EL (cell line): ENCODE measurements at regions not wholly inside any gene's neighbourhood (a gene's known extent, or its start where the extent isn't known, plus 50 kb on each side); places are given as distances from the start of the nearest gene placed in this dataset.

Experiments used
- DNase-seq: peaks from one replicate; pipeline ENCODE4 v3.0.0-alpha.2; 2016

GRCh38 chr5:40413743-40414142 lies 266.0 kb upstream of the PTGER4 start:
- DNase-seq: peak; percentile 71

DNA sequence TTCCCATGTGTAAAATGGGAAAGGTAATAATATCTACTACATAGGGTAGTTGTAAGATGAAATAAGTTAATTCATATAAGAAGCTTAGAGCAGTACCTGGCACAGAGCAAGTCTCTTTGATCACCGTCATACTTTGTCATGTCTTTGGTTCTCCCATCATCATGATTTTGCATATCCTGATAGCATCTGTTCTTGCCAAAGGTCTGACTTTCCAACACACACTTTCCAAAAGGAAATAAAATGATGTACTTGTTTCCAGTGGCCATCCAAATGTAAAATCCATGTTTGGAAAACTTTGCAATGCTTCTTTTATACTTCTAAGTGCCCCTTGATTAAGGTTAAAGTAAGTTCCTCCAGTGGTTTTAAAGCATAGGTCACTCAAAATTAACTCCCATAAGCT lies 266.9 kb upstream of the PTGER4 start:
- DNase-seq: no peak

DNA sequence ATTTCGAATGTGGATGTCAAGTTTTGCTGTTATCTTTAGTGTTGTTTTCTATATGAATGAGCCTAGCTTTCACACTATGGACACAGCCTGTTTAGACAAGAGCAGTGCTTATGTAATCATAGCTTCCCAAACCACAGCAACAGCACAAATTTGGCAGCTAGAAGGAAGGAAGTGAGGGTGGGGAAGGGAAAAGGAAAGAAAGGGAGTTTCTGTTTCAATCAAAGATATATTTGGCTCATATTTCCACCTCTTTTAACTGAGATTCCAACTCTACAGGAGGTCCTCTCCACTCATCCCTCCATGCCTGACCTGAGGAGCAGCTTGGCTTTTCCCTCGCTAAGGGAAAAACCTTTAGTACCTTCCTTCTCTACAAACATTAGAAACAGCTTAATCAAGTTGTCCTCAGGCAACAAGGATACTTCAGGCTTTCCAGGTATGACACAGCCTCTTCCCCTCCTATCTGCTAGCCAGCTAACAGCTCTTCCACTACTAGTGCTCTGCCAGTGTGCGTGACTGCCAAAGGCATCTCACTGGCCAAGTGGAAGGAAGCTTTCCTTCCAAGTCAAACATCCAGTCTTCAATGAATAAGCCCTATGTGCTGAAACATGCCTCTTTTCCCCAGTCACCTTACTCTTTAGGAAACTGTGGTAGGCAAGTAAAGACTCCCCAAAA lies 268.6 kb upstream of the PTGER4 start:
- DNase-seq: peak; percentile 61

DNA sequence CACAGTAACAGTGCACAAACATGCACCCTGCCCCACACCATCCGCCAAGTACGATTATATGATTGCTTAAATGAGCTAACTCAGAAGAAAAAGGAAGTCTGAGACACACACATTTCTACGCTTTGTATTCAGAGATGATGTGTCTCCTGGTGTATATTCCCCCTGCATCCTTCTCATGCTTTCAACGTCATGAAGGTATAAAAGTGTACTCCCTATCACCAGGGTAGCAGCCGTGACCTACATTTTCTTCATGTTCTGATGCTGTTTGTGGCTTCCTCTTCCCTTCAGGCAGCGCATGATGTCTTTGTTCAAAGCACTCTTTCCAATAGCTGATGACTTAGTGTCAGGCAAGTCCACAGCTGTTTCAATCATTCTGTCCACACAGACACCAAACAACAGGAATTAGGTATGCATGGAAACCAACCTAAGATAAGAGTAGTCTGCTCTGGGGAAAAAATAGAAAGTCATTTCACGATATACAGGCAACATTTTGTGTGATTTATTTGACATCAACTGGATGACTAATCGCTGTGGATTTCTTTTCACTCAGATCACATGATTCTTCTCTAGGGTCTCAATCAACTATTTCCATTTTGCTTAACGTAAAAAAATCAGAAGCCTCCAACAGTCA lies 269.4 kb upstream of the PTGER4 start:
- DNase-seq: peak; percentile 62

GRCh38 chr5:40409601-40410000 lies 270.1 kb upstream of the PTGER4 start:
- no peak for DNase-seq

- DNase-seq: no peak
Measured at GRCh38 chr5:40406741-40407211, 272.9 kb upstream of the PTGER4 start.

- DNase-seq: no peak
Measured at GRCh38 chr5:40405996-40406740, 273.5 kb upstream of the PTGER4 start.

GRCh38 chr5:40405230-40405629 lies 274.5 kb upstream of the PTGER4 start:
- peak; percentile 58 for DNase-seq

DNA sequence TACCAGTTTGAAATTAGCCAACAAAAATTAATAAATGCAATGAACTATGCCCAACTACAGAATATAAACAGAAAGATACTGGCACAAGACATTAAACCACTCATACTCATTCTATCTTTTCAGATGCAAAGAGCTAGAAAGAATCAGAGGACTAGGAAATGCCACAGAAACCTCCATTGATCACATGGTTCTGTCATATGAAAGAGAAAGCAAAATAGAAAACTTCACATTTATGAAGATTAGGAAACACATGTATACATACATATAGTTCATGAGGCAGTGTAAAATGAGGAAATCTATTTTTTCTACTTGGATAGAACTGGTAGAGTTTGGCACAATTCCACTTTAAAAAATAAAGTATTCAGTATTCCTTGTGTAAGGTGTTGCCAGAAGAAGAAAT lies 275.1 kb upstream of the PTGER4 start:
- DNase-seq: no peak

- DNase-seq: peak; percentile 89
Measured at GRCh38 chr5:40402007-40402364, 277.7 kb upstream of the PTGER4 start.

DNA sequence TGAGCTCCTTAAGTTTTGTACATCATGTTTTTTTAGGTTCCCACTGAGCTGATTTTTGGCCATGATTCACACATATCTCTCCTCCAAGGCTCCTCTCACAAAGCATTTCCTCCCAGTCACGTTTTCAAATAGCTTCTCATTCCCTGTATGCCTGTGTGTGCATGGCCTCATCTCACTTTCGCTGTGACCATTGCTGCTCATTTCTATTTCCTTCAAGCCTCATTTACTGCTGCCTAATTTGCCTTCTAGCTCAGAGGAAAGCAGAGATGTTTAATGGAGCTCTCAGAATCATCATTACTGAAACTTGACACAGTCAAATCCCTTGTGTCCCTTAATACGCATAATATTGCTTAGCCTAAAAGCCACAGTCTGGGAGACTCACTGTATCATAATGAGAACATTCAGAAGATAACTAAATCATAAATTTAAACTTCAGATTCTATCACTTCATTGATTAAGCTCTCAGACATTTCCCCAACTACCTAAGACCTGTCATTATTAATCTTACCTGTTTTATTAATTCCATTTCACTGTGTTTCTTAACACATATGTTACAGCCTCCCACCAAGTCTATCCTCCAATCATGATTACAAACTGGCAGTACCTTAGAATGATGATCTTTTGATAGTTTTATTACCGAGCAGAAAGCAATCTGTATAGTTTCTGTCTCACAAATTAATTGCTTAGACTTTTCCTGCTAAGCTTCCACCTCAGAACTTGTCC lies 278.3 kb upstream of the PTGER4 start:
- DNase-seq: peak; percentile 67

- DNase-seq: no peak
Measured at GRCh38 chr5:40400245-40400644, 279.5 kb upstream of the PTGER4 start.

- DNase-seq: peak; percentile 67
Measured at GRCh38 chr5:40399349-40399748, 280.4 kb upstream of the PTGER4 start.

DNA sequence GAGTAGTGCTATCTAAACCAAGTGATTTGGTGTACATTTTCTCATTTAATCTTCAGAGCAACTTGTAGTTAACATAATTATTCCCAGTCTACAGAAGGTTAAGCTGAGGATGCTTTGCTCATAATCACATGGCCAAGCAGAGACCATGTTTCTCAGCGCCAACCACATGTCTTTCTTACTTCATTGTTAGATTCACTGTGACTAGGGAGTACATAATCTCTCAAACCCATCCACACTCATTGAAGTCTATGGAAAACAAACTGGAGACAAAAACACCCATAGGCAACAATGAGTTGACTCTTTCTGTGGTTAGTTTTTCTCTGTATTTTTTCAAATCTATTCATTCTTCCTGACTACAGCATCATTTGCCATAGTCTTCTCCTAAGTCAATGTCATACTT lies 281.7 kb upstream of the PTGER4 start:
- no peak for DNase-seq

DNA sequence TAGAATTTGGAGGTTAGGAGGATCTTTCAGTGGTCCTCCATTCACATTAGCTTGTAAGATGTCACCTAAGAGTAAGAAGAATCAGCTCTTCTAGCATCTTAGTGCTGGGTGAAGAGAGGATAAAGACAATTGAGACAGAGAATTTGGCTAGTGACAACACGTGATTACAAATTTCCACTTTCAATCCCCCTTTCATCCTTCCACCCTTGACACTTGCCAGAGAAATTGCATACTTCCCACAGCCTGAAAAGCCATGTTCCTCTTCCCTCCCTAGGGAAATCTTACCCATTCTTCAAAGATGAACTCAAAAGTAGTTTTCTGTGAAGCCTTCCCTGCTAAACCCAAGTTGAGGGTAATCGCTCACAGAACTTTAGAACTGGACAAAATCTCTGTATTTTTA lies 282.6 kb upstream of the PTGER4 start:
- DNase-seq: no peak

GRCh38 chr5:40396317-40396716 lies 283.4 kb upstream of the PTGER4 start:
- DNase-seq: no peak

GRCh38 chr5:40395251-40395650 lies 284.5 kb upstream of the PTGER4 start:
- no peak for DNase-seq

GRCh38 chr5:40394698-40395097 lies 285.0 kb upstream of the PTGER4 start:
- no peak for DNase-seq

DNA sequence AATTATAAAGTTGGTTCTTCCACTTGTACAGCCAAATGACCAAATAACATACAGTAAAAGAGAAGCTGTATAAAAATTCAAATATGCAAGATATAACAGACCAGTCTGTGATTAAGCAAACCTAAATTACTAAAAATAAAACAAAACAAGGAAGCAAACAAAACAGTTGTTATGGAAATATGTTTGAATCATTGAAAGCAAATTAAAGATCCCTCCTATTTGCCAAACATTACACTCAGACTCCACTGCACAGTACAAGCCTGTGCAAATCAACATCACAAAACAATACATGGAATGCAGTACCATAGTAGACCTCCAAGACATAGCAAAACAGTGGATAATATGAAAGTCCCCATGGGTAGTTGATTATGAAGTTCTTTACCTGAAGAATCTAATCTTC lies 288.1 kb upstream of the PTGER4 start:
- no peak for DNase-seq

GRCh38 chr5:40390281-40391149 lies 289.2 kb upstream of the PTGER4 start:
- no peak for DNase-seq

GRCh38 chr5:40389591-40389990 lies 290.1 kb upstream of the PTGER4 start:
- no peak for DNase-seq

DNA sequence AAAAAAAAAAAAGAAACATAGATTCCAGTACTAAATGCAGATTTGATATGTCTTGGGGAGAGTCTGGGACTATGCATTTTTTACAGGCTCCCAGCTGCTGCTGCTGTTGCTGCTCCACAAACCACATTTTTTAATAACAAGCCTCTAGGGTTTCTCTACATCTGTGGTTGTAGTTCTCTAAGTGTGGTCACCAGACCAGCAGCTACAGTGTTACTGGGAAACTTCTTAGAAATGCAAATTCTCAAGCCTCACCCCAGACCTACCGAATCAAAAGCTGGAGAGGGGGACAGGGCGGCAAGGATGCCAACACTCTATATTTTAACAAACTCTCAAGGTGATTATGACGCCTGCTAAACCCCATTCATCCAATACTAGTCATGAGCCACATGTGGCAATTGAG lies 293.4 kb upstream of the PTGER4 start:
- peak; percentile 46 for DNase-seq
